ENCODE measurements at regions not wholly inside any gene's neighbourhood (a gene's known extent, or its start where the extent isn't known, plus 50 kb on each side); places are given as distances from the start of the nearest gene placed in this dataset.

- TF ChIP-seq KDM1A (IDR thresholded peaks at IDR 0.05; ENCODE audit: borderline replicate concordance, low read length) (no peak), NANOG (IDR thresholded peaks at IDR 0.05; ENCODE audit: insufficient read depth, low read depth, low read length, poor library complexity, severe bottlenecking) (no peak), HDAC2 (IDR thresholded peaks at IDR 0.05; ENCODE audit: borderline replicate concordance in 1 of 2, low read depth in 2 of 2, low read length in 2 of 2) (no peak), CTCF (IDR thresholded peaks at IDR 0.05; ENCODE audit: control extremely low read depth in 1 of 3, insufficient read depth in 1 of 3, low read depth in 1 of 3, low read length in 3 of 3) (no peak), TEAD4 (IDR thresholded peaks at IDR 0.05; ENCODE audit: low read depth, low read length) (no peak)
These were observed 209.5 kb upstream of the HEY2 start (continued) for GRCh38 chr6:125539892-125540291.

All from H1 (cell line).